Stimulated activated CD8-positive, alpha-beta memory T cell treated with anti-CD3 and anti-CD28 coated beads, Interleukin-2, amount 100 ng/mL, for 1 hour (primary cell): ENCODE measurements at regions not wholly inside any gene's neighbourhood (a gene's known extent, or its start where the extent isn't known, plus 50 kb on each side); places are given as distances from the start of the nearest gene placed in this dataset.
"Not testable (repeated sequence)": the region's sequence is repeated elsewhere in the genome, so short reads cannot be mapped to it uniquely, and the experiment has no call there.

ENCODE experiments used
- DNase-seq, 2 donors: peaks; one replicate each; pipeline ENCODE4 v3.0.0-alpha.2; 2020; ENCODE audit warnings: low read depth in 2 of 2

DNA sequence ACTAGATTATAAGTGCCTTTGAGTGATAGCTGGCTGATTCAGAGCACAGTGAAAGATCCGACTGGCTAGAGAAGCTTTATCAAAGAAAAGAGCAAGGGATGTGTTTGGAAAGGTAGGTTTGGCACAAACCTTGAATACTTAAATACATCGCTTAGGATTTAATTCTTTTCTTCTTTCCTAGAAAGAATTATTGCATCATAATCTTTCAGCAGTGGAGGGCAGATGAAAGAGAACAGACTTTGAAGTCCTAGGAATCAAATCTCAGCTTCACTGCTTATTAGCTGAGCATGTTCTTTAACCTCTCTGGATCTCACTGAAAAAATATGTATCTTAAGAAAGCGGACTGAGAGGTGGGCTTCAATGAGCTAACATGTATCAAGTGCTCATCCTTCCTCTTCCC lies 122.8 kb downstream of the ZNF365 start:
- DNase-seq, result no peak

DNA sequence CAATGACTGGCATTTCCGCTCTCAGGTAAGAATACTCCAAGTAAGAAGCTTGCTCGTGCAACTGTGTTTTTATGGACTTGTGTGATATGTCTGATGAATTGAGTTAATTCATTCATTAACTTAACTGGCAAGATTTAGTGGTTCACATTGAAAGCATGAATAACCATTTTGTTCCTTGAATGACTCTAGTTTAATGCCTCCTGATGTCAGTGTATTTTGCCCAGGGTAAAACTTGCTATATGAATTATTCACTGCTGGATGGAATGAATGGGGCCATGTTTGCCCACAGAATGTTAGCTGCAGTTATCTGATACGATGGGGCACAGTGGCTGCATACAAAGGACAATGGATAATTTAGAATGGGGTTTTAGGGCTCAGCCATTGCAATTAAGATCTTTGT lies 124.1 kb downstream of the ZNF365 start:
- DNase-seq, result no peak

DNA sequence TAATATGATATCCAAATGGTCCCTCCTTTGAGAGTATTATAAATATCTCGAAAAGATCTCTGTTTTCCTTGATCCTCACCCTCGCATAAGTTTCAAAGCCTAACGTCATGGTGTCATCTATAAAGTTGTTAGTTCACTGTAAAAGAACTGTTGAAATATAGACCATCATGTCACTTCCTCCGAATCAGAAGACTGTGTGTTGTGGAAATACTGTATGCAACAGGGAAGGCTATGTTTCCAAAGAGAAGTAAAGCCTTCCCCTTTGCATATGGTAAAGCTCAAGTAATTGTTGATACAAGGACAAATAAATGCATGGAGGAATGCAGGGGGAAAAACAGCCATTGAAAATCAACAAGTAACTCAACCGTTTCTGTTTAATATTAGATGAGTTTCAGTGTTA lies 125.9 kb downstream of the ZNF365 start:
- DNase-seq, result not testable (repeated sequence)

DNA sequence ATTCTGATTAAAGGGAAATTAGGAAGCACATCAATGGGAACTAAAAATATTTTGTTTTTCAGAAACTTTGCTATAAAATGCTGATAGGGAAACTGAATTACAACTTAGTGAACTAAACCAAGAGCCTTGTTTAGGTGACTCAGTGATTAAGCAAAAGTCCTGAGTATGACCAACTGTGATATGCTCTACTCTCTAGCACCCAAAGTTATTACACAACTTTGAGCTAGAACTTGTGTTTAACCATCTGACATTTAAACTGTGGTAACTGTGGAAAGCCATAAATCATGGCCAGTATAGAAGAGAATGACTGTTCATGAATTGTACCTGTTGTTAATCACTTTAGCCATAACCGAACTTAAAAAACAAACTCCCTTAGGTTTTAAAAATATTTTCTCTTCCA lies 127.4 kb downstream of the ZNF365 start:
- DNase-seq, result no peak

DNA sequence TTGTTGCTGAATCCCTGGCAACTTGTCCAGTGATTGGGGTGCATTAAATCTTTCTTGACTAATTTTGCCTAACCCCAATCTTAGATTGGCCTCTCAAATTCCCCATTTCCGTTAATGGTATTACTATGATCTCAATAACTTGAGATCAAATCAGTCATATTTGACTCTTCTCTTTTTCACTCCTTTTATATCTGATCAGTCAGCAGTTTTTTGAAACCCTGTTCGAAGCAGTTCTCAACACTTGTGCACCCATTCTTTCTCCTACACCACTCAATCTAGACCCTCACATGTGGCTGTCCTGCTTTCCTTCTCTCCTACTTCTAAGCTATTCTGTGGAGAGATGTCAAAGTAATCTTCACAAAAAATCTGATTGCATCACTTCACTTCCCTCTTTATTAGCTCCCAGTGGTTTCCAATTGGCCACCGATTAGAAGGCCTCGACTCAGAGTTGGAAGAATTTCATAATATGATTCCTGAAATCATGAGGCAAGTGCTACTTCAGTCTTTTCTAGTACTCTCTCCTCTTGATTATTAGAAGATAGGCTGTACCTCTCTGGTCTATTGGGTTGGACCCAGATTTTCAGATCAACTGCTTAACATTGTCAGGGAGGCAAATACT lies 128.9 kb downstream of the ZNF365 start:
- DNase-seq, result no peak

DNA sequence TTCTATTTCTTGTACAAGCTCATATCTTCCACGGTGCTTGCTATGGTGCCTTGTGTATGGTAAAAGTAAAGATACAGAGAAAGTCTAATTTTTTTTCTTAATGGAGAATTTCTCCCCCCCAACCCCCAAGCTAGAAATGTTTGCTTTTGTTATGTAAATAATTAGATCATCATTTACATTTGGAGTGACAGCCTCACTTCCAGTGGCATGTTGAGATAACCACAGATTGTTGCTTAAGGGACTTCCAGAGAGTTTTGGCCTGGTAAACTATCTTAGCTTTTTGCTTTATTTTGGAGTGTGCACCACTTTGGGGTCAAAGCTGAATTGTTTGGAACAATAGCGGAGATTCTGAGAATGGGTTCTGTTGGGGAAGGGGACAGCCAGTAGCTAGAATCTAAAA lies 129.7 kb downstream of the ZNF365 start:
- DNase-seq, result no peak

DNA sequence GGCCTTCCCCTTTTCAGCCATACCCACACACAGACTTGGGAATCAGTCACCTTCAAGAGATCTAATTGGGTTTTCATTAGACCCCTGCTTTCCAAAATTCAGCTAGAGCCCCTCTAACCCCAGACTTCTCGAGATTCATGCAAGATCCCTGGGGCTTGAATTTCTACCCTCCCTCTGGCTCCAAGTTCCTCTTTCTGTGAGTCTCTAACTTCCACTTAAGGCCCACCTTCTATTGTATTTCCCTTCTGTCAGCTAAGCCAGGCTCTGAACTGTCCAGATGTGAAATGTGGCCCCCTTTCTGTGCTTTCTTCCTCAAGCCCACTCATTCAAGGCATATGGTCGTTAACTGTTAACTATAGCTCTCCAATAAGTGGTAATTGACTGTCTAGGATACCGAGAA lies 132.2 kb downstream of the ZNF365 start:
- no peak for DNase-seq

DNA sequence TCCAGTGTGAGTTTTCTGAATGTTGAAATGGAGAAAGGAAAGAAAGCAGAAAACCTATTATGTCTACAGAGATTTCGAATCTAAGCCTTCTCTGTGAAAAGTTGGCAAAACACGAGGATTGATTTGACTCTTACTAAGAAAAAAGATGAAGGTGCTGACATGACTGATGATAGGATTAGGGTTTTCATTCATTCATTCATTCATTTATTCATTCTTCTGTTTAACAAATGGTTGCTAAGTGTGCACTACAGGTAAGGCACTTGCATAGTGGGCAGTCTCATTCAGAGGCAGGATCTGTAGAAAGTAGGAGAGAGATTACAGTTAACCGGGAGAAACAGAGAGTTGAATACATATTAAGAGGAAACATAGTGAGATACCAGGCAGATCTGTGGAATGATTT lies 137.1 kb downstream of the ZNF365 start:
- no peak for DNase-seq

DNA sequence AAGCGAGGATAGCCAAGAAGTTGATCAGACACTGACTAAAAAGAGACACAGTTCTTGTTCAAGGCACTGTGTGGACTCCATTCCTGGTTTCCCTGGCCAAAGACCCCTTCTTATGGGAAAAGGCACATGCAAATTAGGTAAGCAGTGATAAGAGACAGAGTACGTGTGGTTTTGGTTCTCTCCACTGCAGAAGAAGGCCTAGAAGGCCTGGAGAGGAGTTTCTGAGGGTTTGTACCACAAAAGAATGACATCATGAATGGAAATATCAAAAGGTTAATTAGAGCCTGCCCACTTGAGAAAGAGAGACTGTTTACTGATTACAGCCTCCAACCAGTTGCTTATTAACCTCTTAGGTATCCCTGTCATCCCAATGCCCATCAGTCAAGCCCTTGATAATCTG lies 137.5 kb downstream of the ZNF365 start:
- no peak for DNase-seq

DNA sequence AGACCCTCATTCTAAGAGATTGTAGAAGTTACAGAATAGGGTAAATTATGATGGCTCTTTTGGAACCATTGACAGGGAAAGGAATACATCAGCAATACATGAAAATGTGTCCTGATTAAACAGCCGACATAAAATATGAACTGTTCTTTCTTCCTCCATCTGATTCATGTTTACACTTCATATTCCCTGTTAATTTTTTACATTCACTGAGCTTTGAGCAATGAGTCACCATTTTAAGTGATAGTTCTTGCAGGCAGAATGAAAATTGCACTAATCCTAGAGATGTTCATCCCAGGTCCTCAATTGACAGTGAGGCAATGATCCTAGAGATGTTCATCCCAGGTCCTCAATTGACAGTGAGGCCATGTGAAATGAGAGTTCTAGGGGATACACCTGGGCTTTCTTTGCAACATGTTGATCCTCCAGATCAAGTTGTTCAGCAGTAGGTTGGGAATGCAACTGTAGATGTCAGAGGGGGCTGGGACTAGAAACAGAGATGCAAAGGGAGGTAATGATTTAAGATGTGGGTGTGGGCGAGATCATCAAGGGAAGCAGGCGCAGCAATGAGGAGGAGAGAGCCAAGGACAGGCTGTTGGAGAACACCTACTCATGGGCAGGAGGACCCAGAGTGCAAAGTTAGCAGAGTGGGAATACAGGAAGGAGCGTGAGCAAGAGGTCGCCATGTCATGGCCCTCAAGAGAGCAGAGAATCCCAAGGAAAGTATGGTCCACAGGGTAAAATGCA lies 138.7 kb downstream of the ZNF365 start:
- no peak for DNase-seq

DNA sequence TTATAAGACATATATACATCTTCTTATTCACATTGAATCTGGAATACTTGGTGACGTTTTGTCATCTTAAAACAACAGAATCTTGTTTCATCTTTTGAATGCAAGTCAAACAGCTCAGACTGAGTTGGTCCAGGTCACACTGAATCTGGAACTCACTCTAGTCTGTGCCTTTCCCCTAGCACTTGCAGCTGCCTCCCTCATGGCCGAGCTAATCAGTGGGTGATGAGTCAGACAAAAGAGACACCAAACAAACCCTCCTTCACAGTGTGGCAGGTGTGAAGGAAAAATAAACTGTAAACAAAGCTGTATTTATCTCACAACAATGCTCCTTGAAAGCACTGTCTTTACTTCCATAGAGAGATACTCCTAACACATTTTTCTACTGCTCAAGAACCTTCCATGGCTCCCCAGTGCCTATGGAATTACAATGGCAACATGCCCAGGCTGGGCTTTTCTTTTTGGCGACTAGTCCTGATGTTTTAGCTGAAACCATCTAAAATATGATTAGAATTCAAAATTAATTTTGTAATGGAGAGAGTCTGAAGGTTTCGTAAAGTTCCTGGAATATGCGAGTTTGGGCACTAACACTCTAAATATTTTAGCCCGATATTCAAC lies 140.0 kb downstream of the ZNF365 start:
- DNase-seq, result no peak

DNA sequence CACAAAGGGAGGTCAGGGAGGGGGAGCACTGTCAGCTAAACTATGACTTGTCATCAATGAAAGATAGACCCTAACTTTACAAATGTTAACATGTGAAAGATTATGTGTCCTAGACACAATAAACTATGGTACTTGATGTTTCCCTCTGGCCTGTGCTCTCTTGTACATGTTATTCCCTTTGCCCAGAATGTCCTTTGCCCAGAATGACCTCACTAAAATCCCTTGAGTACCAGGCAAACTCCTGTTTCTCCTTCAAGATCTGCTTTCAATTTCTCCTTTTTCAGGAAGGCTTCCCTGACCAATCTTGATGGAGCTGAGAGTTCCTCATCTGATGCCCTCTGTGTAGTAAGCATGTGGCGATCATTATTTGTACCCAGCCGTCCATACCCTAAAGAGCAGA lies 143.1 kb downstream of the ZNF365 start:
- DNase-seq, result no peak

DNA sequence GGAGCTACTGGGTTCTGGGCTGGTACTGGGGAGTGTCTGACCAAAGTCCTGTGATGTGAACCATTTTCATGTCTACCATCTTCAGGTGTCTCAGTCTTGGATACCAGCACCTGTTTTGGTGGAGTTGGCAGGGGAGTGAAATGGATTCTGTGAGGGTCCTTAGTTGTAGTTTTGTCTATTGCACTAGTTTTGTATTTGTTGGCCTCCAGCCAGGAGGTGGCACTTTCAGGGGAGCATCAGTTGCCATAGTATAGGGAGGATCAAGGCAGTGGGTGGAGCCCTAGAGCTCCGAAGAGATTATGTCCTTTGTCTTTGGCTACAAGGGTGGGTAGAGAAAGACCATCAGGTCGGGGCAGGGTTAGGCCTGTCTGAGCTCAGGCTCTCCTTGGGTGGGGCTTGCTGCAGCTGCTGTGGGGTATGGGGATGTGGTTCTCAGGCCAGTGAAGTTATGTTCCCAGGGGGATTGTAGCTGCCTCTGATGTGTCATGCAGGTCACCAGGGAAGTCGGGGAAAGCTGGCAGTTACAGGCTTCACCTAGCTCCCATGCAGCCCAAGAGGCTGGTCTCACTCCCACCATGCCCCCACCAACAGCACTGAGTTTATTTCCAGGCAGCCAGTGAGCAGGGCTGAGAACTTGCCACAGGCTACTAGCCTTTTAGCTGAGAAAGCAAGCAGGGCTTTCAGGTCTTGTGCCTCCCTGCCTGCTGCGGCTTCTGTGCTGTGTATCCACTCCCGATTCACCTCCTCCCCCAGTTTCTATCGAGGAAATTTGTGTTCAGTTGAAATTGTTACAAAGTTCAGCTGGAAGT lies 153.1 kb downstream of the ZNF365 start:
- DNase-seq, result no peak

DNA sequence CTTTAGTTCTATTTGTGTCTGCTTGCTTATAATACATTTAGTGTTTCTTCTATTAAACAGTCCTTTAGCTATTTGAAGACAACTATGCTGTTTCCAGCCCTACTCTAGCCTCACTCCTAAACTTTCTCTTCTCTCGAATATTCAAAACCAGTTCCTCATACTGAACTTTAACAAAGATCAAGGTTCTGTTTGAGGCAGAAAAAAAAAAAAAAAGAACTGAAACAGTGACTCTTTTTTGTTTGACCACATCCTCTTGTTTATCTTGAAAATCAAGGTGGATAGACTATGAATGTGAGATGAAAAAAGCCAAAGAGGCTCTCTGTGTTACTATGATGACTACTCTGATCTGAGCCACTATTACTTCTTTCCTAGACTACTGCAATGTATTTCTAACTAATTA lies 154.3 kb downstream of the ZNF365 start:
- DNase-seq, result no peak

DNA sequence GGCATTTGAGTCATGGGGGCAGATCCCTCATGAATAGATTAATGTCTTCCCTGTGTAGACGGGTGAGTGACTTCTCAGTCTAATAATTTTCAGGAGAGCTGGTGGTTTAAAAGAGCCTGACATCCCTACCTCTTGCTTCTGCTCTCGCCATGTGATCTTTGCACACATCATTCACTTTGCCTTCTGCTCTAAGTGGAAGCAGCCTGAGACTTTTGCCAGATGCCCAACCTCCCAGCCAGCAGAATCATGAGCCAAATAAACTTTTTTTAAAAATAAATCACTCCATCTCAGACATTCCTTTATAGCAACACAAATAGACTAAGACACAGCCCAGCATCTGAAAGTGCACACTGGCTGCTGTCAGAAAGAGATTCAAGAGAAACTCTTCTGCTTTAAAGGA lies 155.2 kb downstream of the ZNF365 start:
- no peak for DNase-seq

DNA sequence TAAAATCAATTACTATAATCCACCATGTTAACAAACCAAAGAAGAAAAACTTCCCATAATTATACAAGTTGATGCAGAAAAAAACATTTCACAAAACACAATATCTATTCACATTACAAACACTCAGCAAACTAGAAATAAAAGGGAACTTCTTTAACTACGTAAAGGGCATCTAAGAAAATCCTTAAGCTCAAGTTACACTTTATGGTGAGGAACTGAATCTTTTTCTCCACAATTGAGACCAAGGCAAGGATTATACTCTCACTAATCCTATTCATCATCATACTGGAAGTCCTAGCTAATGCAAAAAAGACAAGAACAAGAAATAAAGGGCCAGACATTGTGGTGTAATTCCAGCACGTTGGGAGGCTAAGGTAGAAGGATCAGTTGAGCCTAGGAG lies 159.9 kb downstream of the ZNF365 start:
- no peak for DNase-seq

DNA sequence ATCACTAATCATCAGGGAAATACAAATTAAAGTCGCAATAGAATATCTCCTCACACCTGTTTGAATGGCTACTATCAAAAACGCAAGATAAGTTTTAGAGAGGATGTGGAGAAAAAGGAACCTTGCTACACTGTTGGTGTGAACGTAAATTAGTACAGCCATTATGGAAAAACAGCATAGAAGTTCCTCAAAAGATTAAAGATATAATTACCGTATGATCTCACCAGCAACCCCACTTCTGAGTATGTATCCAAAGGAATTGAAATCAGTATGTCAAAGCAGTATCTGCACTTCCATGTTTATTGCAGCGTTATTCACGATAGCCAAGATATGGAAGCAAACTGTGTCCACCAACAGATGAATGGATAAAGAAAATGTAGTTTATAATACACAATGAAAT lies 164.4 kb downstream of the ZNF365 start:
- no peak for DNase-seq

DNA sequence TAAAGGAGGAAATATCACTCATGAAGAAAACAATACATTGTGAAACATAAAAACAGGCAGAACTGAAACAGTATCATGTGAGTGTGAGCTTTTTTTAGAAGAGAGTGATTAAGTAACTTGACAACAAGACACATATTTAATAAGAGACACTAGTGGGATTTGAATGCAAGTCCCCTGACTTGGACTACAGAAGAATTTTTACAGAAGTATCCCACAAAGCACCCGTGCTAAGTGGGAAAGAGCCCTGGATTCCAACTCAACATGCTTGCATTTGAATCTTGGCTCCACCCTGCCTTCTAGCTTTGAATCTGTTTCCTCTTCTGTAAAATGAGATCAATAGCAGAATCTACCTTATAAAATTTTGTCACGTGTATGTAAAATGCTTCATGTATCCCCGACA lies 166.2 kb downstream of the ZNF365 start:
- DNase-seq, result no peak

DNA sequence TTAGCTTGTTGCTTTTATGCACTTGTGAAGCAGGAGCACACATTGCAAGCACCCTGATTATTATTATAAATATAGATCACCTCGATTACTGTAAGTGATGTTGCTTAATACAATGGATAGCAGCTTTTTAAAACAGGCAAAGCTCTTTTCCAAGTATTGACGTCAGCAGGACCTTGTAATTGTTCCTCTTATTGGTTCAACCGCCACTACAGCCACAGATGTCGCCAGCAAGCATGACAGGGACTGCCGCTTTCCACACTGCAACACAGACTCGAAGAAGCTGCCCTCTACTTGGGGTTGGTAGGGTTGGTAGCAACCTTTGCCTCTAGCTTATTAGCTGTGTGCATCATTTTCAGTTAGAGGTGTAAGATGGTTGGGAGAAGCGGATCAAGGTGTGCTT lies 167.6 kb downstream of the ZNF365 start:
- DNase-seq, result no peak

DNA sequence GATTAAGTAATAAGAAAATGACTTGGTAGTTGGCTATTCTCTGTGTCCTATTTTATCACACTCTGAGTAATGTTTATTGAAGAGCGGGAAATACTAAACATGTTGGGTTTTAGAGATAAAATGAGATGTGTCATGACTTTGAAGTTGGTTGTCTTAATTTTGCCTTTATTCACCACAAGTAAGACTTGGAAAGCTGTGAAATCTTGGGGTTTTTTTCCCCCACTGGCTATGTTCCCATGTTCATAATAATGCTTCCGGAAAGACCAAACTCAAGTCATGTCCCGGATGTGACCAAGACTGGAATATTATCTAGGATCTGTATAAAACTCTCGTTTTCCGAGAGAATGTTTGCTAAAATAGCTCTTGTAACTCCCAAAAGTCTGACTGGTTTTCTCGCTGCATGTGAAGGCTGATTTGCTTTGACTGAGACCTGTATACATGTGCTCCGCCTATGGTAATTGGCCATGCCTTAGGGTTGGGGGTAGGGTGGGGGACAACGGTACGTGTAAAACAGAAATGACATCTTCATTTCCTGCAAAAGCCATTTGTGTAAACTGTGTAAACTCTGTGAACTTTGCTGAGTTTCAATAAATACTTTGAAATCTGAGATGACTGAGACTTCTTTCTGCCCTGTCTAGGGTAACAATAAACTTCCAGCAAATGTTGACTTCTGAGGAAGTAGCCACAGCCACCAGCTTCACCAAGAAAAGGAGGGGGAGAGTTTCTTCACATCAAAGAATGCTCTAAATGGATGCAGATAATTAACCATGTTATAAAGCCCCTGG lies 169.6 kb downstream of the ZNF365 start:
- no peak for DNase-seq

DNA sequence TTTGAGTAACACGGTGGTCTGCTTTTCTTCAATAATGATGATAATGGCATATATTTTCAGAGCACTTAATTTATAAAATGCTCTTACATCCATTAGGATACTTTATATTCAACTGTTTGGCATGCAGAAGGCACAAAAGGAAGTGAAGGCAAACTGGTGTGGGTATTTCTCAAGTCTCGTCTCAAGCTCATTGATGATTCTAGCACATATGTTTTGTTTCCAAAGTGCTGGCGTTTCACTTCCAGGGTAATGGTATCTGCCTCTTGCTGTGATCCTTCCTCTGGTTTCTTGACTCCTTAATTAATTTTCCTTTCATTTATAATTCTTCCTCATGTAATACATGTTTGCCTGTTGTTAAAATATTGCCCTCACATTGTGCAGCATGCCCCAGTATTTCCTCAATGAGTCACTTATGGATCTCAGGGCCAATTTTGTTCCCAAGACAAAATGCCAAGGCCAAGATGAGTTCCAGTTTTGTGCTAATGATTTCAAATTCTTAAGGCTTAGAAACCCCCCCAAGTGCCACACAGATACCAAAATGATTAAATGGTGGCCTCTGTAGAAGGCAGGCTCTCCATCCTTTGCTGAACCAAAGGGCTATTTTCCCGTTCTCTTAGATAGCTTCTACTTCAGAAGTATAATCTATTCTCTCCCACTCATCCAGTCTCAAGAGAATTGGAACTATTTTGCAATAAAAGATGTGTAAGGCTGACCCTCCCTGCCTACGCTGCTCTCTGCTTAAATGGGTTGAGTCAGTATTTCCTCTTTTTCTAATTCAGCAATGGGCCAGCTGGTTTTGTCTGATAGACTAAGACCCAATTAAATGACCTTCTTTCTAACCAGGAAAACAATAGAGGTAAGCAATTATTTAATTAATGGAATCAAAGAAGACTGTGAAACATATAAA lies 171.2 kb downstream of the ZNF365 start:
- DNase-seq, result no peak
